Testis (tissue), 2 donors: ENCODE measurements at regions not wholly inside any gene's neighbourhood (a gene's known extent, or its start where the extent isn't known, plus 50 kb on each side); places are given as distances from the start of the nearest gene placed in this dataset.

Experiments
- DNase-seq: peaks from one replicate; pipeline ENCODE4 v3.0.0-alpha.2; 2019
- H3K27ac ChIP-seq, 2 donors: fragments of 200-600 bp; sonication (generic); one replicate each; pipeline ENCODE4 v1.5.1; 2019
- H3K27me3 ChIP-seq: fragments of 200-600 bp; sonication (generic); one replicate; pipeline ENCODE4 v1.5.1; 2019
- H3K36me3 ChIP-seq: fragments of 200-600 bp; sonication (generic); one replicate; pipeline ENCODE4 v1.5.1; 2017; ENCODE audit warnings: low read depth; ENCODE audit errors: missing control alignments
- H3K4me1 ChIP-seq: fragments of 200-600 bp; sonication (generic); one replicate; pipeline ENCODE4 v1.5.1; 2019
- H3K4me3 ChIP-seq, 2 donors: fragments of 200-600 bp; sonication (generic); one replicate each; pipeline ENCODE4 v1.5.1; 2017 to 2019
- H3K9me3 ChIP-seq: fragments of 200-600 bp; sonication (generic); one replicate; pipeline ENCODE4 v1.5.1; 2017
- POLR2A ChIP-seq: fragments of 450-650 bp; IDR thresholded peaks from one replicate; pipeline ENCODE4 v1.6.1; 2017; ENCODE audit warnings: antibody characterized with exemption, mild to moderate bottlenecking, moderate library complexity
- WGBS, 2 donors: methylation state at CpG; one replicate each; pipeline ENCODE4 v1.1.5; 2018; 5-methylcytosine and 5-hydroxymethylcytosine counted together
- intact Hi-C: fragments of 100-400 bp; cut with DNase I; formaldehyde crosslinking; loops from one replicate; pipeline ENCODE4 v1.15.1; 2023; ENCODE audit warnings: low total_unique reads
- TF ChIP-seq, protein P1 (sequence below), 3 experiments: fragments of 450-650 bp in 2 of 3; fragments of 200-600 bp in 1 of 3; sonication (generic) in 1 of 3; IDR thresholded peaks; one replicate each; pipeline ENCODE4 v1.5.1; 2016 to 2019; ENCODE audit warnings: antibody characterized with exemption in 3 of 3, mild to moderate bottlenecking in 2 of 3, moderate library complexity in 1 of 3

DNA sequence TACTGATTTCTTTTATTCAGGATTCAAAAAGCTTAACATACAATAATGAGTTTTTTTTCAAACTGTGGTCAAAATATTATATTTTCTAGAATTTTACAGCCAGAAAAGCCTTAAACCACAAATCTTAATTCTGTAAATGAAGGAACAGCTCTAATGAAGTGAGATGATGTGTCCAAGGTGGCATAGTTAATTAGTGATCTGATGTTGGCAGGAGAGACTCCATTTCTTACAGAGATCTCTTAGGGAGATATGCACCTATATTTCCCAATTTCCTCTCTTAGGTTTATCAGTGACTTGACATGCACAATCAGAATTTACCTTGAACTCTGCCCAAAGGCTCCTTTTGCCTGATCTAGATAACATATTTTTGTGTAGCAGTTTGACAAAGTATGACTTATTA lies 211.1 kb upstream of the ZNF804B start:
- intact Hi-C loops: no loop called here
- H3K4me3 ChIP-seq: no peak overlapping the region
- TF ChIP-seq, protein P1, sequence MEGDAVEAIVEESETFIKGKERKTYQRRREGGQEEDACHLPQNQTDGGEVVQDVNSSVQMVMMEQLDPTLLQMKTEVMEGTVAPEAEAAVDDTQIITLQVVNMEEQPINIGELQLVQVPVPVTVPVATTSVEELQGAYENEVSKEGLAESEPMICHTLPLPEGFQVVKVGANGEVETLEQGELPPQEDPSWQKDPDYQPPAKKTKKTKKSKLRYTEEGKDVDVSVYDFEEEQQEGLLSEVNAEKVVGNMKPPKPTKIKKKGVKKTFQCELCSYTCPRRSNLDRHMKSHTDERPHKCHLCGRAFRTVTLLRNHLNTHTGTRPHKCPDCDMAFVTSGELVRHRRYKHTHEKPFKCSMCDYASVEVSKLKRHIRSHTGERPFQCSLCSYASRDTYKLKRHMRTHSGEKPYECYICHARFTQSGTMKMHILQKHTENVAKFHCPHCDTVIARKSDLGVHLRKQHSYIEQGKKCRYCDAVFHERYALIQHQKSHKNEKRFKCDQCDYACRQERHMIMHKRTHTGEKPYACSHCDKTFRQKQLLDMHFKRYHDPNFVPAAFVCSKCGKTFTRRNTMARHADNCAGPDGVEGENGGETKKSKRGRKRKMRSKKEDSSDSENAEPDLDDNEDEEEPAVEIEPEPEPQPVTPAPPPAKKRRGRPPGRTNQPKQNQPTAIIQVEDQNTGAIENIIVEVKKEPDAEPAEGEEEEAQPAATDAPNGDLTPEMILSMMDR (IDR thresholded peaks at IDR 0.05): no peak
- TF ChIP-seq POLR2A: no peak
- no peak overlapping the region for H3K27ac ChIP-seq
- no peaks in the 10 kb centered on the region for H3K27me3 ChIP-seq
- no peak for DNase-seq
- H3K4me1 ChIP-seq: no peaks in the 10 kb centered on the region
- H3K9me3 ChIP-seq: no peaks in the 10 kb centered on the region
- H3K36me3 ChIP-seq: no peaks in the 10 kb centered on the region

DNA sequence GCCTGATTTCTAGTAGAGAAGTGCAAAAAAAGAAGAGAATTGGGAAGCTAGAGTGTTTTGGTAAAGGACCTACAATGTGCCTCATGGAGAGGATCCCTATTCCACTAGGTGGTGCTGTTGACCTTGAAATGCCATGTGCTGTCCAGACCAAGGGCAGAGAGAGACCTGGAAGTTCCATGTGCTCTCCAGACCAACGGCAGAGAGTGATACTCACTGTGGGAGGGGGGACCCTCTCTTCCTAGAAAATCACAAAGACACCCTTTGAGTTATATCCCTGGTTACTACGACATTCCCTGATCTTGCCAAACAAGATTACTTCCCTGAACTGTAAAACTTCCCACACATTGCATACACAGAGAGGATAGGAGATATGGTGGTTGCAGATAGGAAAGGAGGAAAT lies 212.7 kb upstream of the ZNF804B start:
- Histone ChIP-seq H3K4me1 (no peaks in the 10 kb centered on the region), H3K4me3 (no peak overlapping the region), H3K36me3 (no peaks in the 10 kb centered on the region), H3K9me3 (no peaks in the 10 kb centered on the region), H3K27ac (no peak overlapping the region), H3K27me3 (no peaks in the 10 kb centered on the region)
- WGBS, 2 donors: 37 to 41% methylated on average over 2 of the region's 2 CpGs
- DNase-seq: peak; percentile 36
- intact Hi-C loops: no loop called here
- no peak for TF ChIP-seq POLR2A
- TF ChIP-seq, protein P1 (IDR thresholded peaks at IDR 0.05): peak in 2 of 3 experiments; percentile 30 to 31

DNA sequence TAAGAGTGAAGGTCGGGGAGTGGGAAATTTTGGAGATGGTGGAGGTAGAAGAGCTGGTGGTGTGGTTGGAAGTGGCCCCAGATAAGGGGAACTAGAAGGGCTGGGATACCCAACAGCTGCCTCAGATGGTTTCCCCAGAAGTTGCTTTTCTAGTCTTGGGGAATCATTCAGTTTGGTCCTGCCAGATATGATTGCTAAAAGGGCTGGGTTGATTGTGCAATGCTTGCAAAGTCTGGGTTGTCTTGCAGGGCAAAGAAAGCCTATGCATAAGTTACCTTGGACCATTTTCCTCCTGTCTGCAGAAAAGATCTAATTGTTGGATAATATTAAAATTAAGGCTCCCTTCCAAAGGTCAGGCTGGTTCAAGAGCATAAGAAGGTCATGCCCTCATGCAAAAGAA lies 213.8 kb upstream of the ZNF804B start:
- H3K36me3 ChIP-seq: no peaks in the 10 kb centered on the region
- no peak overlapping the region for H3K27ac ChIP-seq
- H3K9me3 ChIP-seq: no peaks in the 10 kb centered on the region
- intact Hi-C loops: no loop called here
- H3K4me1 ChIP-seq: no peaks in the 10 kb centered on the region
- H3K4me3 ChIP-seq: no peak overlapping the region
- TF ChIP-seq POLR2A: no peak
- TF ChIP-seq, protein P1 (IDR thresholded peaks at IDR 0.05): no peak
- WGBS, 2 donors: 73 to 81% methylated on average over 1 of the region's 1 CpG
- H3K27me3 ChIP-seq: no peaks in the 10 kb centered on the region
- DNase-seq: no peak

DNA sequence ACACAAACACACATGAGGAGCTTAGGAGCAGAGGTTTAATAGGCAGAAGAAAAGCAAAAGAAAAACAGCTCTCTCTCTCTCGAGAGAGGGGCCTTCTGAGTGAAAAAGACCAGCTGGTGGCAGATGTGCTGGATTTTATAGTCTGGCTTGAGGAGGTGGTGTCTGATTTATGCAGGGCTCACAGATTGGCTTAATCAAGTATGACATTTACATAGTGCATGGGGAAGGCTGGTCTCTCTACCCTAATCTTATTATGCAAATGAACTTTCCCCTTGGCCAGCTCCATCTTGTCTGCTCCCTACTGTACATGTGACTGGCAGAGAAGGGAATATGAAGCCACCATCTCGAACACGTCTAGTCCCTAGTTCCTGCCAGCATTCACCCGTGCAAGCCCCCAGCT lies 219.5 kb upstream of the ZNF804B start:
- H3K4me1 ChIP-seq: no peaks in the 10 kb centered on the region
- WGBS, 2 donors: 51 to 57% methylated on average over 3 to 4 of the region's 4 CpGs

DNA sequence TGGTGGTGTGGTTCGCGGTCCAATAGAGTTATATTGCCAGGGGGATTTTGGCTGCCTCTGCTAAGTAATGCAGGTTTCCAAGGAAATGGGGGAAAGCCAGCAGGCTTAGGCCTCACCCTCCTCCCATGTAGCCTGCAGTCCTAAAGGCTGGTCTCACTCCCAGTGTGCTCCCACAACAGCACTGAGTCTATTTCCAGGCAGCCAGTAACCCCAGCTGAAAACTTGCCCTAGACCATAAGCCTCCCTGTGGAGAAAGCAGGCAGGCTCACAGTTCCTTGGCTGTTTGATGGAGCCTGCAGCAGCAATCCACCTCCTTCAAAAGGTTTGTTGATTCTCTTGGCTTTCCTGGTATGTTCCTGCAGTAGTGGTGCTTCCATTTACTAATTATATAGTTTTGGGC lies 220.0 kb upstream of the ZNF804B start:
- H3K27me3 ChIP-seq: no peaks in the 10 kb centered on the region
- no peak overlapping the region for H3K27ac ChIP-seq
- H3K4me1 ChIP-seq: no peaks in the 10 kb centered on the region
- intact Hi-C loops: no loop called here
- H3K4me3 ChIP-seq: no peak overlapping the region
- 72 to 82% methylated on average over 2 of the region's 2 CpGs for WGBS, 2 donors
- H3K36me3 ChIP-seq: no peaks in the 10 kb centered on the region
- no peak for DNase-seq
- TF ChIP-seq, protein P1 (IDR thresholded peaks at IDR 0.05): no peak
- TF ChIP-seq POLR2A: no peak
- no peaks in the 10 kb centered on the region for H3K9me3 ChIP-seq

More for the DNA sequence above, 219.5 kb upstream of the ZNF804B start:
- Histone ChIP-seq H3K9me3 (no peaks in the 10 kb centered on the region), H3K36me3 (no peaks in the 10 kb centered on the region), H3K4me3 (no peak overlapping the region), H3K27ac (no peak overlapping the region), H3K27me3 (no peaks in the 10 kb centered on the region)
- intact Hi-C loops: no loop called here
- no peak for TF ChIP-seq POLR2A
- TF ChIP-seq, protein P1 (IDR thresholded peaks at IDR 0.05): no peak
- no peak for DNase-seq
